GM18508 (cell line): ENCODE measurements at regions not wholly inside any gene's neighbourhood (a gene's known extent, or its start where the extent isn't known, plus 50 kb on each side); places are given as distances from the start of the nearest gene placed in this dataset.

Experiments
- ATAC-seq: cut with Tn5 transposase; IDR thresholded peaks from one replicate; pipeline ENCODE4 v1.9.1; 2021; ENCODE audit warnings: moderate number of reproducible peaks; ENCODE audit not compliant: insufficient read depth, unreplicated experiment

DNA sequence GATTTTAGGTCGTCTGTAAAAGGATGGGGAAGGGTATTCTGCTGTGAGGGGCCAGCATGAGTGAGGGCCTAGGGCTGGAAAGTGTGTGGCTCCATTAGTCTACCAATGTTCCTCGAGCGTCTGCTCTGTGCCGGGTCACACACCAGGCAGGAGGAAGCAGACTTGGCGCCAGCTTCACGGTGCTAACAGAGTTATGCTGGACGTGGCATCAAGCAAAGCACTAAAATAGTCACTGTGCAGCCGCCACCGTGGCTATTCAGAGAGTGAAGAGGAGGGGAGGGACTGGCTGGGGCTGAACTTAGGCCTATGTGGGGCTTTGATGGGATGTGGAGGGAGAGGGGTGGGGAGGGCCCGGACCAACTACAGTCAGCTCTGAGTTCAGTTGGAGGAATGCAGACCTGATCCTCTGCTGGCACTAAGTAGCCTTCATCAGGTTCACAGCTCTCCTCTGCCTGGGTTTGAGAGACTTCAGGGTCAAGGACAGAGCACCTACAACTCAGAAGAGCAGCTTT lies 83.9 kb upstream of the MSX1 start:
- ATAC-seq = no peak

DNA sequence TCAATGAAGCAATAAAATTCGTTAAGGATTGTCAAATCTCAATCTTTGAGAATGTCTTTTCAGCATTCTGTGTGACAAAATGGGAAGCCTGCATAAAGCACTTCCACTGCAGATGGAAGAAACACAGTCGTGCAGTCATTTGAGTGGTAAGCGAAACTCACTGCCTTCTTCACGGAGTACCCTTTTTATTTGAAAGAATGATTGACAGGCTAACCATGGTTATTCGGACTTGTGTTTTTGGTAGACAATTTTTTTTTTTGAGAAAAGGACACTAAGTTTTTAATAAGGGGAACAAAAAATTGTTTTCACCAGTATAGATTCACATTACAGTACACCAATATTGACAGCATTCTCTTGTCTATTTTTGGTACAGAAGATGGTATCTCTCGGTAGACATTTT lies 86.9 kb upstream of the MSX1 start:
- ATAC-seq = no peak

DNA sequence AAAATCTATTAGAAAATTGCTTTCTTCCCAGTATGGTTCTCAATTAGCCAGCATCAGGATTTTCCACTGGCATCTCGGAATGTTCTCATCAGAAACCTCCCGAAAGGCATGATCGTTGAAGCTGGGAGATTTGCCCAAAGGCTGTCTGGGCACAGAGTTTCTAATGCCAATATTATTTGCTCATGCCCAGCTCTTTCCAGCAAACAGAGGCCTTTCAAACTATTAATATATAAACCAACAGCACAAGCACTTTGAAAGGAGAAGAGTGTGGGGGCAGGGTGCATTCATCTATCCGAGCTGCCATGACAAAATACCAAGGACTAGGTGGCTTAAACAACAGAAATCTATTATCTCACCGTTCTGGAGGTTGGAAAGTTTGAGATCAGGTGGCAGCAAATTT lies 88.3 kb upstream of the MSX1 start:
- ATAC-seq = no peak

DNA sequence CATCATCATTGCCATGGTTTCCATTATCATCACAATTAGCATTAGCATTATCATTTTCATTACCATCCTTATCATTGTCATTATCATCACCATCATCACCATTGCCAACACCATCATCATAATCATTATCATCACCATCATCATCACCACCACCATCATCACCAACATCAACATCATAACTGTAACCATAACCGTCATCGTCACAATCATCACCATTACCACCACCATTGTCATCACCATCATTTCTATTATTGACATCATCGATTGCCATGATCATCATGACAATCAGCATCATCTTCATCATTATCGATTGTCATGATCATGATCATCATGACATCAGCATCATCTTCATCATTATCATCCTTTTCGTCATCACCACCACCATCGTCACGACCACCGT lies 88.9 kb upstream of the MSX1 start:
- ATAC-seq = no peak

DNA sequence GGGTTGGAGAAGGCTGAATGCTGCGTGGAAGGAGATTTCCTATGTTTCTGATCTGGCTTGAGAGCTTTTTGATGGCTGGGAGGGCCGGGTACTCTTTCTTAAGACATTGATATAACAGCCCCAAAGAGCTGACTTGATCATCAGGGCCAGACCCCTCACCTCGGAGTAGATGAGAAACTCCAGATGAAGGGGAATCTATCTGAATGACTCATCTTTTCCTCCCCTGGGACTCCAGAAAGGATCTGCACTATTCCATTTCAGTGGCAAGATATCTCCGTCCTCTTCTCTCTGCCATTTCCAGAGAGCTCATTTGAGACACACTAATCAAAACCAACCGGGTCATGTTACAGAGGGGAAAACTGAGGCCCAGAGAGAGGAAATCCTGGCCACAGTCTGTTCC lies 92.9 kb upstream of the MSX1 start:
- no peak for ATAC-seq

DNA sequence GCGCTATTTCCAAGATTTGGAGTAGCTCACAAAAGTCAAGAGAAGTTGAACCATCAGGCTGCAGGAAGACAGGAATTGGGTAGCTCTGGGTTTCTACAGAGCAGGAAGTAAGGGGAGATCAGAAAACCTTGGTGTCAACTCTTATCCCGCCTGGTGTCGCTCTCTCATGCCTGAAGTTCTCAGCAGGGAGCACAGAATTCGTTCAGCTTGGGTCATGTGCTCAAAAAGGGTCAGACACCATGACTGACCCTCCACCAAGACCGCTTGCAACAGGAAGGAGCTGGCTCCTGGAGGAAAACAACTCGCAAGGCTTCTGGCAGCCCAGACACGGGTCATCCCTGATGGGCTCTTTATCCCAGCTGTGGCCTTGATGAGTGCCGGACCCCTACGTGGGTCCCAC lies 93.7 kb upstream of the MSX1 start:
- no peak for ATAC-seq

DNA sequence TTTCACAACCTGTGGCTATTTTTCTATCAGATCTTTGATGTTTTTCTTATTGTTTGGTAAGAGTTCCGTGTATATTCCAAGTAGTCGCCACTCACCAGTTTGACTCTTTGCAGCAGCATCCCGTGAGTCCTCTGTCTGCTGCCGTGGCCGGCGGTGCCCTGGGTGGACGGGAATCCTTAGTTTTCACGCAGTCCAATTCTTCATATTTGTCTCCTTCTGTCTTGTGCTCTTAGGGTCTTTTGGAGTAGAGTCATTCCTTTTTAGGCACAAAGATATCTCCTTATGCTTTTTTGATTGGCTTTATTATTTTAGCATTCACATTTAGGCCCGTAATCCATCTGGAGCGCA lies 94.9 kb upstream of the MSX1 start:
- no peak for ATAC-seq

DNA sequence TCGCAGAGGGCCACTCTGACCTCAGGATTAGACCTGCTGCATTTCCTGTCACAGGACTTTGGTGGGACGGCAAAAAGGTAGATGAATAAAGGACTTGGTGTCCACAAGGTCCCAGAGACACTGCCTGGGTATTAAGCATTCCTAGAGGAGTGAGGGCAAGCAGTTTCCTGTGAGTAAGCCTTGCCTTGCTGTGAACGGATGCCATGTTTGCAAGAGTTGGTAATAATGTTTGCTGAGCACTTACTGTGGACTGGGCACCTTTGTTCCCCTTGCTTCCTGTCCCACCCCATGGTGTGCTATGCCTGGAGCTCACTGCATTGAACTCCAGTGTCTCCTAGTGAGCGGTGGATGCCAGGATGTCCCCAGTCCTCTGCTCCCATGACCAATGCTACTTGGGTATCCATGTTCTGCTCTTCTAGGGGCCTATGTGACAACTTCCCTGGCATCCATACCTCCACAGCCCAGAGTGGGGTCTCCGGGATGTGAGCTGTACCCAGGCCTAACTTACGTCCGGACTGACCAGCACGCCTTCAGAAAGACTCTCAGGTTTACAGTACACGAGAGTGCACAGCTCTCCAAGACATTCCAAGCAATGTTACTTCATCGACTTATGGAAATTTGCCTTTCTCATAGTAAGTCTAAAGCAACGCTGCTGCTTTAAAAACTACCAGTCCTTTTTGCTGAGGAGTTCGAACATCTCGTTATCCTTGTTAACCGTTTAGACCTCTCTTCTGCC lies 95.5 kb upstream of the MSX1 start:
- ATAC-seq = no peak

DNA sequence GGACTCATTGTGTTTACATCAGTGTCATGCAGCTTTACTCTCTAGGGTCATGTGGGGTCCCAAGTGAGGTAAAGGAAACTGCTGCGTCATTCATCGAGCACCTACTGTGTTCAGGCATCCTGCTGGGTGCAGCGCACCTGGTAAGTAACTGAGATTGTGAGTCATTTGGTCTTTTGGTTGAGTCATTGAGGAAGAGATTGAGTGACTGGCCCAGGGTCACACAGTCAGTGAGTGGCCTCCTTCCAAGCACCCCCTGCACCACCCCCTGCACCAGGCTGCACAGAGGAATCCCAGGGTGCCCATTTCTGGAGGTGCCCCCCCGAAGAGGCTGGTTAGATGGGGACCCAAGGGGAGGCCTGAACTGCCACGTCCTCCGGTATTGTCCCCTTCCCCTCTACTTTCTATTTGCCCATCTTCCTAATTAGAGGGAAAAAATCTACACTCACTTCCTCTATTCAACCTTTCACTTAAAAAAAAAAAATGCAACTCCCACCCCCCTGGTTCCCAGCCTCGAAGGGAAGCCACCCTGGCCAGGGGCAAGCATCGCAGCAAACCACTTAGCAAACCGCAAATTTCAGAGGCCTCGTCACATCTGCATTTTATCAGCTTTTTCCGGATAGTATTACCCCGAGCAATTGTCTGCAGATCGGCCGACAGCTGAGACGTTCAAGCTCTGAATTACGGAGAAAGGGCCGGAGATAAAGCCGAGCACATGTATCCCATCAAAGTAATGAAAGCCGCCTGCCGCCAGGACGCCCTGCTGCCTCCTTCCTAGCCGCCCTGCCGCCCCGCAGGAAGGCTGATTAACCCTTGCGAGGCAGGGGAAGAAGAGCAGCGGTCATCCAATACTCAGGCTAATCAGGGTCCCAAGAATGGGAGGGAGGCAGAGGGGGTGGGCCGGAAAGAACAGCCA lies 96.3 kb upstream of the MSX1 start:
- peak; percentile 92 for ATAC-seq

DNA sequence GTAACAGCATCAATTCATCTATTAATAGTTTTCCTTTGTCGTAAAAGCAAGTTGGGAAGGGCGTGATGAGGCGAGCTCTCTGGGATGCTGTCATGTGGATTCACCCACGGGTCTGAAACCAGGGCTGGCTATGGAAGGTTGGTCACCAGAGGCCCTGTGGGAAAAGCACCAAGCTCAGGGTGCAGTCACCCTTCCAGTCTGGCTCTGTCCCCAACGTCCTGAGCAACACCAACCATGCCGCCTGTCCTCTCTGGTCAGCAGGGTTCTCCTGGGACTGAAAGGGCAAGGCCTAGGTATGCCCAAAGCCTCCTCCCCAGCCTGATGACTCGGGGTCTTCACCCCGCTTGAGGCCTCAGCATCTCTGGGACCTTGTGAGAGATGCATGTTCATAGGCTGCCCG lies 97.2 kb upstream of the MSX1 start:
- no peak for ATAC-seq

DNA sequence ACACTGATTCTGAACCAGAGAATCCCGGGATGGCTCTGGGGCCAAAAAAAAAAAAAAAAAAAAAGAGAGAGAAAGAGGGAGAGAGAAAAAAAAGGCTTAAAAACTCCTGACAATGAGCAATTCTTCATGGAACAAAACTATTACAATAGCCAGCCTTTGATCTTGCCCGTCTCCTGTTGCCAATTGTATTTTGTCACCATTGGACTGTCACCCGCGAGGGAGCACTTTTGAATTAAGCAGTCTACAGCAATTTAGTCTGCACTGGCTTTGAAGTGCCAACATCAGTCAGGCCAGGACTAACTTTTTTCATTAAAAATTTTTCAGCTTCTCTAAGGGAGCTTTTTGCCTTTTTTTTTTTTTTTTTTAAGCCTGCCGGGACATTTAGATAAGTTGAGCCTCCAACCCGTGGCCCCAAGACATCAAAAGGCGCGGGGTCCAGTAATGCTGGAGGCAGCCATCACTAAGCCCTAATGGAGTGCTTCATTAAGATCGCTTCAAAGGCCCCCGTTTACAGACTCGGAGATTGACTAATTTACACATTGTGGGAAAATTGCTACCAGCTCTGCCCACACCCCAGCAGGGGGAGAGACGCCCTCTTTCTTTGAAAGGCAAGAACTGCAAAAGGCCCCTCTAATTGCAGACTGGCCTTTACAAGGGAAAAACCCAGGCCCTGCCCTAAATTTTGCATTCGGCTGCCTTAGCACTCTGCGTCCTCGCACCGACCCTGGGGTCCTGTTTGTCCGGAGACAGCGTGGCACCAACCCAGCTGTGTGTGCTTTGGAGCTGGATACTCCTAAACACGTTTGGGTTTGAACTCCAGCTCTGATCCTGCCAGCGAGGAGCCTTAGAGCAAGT lies 98.1 kb upstream of the MSX1 start:
- no peak for ATAC-seq

DNA sequence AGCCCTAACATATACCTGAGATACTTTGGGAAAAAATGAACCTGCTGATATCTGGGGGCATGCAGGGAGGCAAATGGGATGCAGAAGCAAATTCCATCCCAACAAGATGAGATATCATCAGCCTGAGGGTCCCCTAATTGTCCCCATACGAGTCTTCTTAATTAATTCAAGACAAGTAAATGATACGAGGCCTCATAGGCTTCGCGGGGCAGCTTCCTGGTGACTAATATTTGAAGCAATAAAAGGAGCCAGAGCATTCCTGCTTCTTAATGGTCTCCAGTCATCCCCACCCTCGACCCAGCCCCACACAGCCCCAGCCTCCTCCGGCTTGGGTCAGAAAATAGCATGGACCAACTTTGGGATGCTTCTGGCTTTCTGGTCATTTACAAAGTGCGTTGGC lies 99.6 kb upstream of the MSX1 start:
- no peak for ATAC-seq

DNA sequence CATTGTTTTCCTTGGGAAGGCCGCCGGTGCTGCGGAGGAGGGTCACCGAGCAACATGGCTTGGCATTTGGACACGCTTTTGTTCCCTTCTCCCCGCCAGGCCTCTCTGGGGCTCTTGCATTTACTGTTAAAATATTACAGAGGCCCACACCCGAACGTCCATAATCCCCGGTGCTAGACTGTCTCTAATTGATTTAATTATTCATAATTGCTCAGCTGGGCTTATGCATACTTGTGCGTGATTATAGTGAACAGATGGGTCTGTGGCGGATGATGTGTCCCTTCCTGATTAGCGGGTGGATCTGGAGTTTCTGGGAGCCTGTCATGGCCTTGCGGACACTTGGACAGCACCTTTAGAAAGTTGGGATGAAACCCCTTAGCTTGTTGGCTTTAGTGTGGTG lies 100.2 kb upstream of the MSX1 start:
- ATAC-seq = no peak

DNA sequence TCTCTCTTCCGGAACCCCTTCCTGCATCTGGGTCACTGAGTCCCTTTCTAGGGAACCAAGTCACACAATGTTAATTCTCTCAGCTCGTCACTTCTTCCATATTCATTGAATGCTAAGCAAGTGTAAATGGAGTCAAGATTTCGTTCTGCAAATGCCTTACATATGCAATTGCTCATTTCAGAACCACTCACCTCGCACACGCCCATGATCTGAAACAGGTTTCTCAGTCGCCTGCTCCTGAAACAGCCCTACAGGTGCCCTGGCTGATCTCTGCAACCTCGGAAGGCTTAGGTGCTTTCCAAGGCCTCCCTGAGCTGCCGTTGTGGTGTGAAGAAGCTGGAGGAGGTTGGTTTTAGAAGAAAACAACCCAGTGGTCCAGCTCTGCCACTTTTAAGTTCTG lies 100.8 kb upstream of the MSX1 start:
- ATAC-seq = peak; percentile 29

DNA sequence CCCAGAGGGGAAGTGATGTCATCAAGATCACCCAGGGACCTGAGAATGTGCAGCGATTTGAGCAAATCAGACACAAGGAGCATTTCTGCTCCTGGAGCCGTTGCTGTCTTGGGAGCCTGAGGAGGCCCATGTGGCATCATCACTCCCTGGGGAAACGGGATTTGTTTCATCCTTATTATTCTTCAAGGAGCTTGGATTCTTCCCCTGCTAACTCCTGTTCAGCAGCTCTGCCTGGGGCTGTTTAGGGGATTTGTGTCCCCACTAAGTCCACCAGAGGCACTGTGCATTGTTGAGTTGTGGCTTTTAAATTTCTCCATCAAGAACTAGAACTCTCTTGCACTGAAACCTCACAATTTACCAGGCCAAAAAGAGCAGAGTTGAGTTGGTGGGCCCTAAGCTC lies 104.2 kb upstream of the MSX1 start:
- no peak for ATAC-seq

DNA sequence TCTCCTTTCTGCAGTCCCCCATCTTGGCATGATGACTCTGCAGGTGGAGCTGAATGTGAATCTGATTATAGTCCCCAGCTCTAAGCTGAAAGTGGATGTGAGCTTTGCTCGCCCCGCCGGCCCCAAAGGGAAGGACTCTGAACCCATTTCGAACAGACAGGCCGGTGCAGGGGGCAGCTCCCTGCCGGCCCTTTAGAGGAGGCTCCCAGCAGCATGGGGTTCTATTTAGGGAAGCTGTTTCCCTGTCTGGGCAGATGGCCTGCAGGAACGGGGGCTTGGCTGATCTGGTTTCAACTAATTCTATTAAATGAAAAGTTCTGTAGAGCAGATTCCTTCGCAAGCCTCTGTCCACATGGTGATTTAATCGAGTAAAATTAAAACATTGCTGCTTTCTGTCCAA lies 104.8 kb upstream of the MSX1 start:
- no peak for ATAC-seq

DNA sequence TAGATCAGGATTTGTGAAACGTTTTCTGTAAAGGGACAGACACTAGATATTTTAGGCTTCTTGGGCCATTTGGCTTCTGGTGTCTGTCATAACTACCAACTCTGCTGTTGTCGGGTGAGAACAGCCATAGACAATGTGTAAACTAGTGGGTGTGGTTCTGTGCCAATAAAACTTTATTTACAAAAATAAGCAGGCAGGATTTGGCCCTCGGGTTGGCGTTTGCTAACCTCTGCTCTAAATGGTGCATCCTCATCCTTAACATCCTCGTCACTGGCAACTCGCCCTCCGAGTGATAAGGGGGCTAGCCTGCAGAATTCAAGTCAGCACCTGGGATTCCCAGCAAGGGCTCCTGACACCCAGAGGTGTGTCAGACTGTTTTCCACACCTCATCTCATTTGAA lies 105.8 kb upstream of the MSX1 start:
- ATAC-seq = no peak

DNA sequence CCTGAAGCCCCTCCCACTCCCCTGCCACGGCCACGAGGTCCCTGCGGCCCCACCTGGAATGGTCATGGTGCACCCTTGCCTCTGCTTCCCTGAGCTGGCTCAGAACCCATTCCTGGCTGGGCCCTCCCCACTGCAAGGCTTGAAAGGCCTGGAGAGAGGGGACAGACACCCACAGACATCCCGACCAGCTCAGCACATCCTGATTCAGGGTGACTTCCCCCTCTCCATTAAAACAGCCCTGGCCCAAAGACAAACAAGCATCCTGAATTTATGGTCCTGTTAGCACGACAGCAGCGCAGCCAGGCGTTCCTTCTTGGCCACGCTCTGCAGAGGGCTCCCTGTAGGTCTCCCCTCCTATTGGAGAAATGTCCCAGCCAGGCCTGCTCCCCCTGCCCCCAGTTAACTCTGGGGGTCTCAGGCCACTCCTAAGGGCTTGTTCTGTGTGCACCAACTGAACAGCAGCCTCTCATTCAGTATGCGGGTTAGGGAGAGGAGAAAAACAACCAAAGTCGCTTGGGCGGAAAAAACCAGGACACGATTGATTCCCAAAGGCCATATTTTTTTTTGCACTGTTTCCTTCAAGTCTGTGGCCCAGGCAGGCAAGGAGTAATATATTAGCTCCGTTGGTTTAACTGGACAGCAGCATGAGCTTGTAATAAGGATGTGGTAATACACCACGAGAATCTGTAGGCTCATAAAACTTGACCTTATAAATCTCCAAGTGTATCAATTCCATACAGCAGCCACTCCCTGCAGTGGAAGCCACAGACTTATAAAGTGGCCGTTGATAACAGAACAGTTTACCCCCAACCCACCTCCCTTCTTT lies 106.7 kb upstream of the MSX1 start:
- no peak for ATAC-seq

DNA sequence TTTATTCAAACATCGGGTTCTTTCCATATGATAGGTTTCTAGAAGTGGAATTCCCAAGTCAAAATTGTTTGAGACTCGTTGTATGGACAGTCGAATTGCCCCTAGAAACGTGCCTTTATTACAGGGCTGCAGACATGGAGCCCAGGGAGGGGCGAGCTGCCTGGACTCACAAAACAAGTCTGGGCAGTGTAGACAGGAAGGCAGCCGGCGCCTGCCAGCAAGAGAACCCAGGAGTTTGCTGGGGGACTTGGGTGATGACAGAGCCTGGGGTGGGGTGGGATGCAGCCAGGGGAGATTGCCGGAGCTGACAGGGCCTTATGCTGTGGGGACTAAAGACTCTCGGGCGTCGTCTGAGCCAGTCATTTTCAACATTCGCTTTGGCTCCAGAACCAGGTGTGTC lies 107.4 kb upstream of the MSX1 start:
- ATAC-seq = no peak

DNA sequence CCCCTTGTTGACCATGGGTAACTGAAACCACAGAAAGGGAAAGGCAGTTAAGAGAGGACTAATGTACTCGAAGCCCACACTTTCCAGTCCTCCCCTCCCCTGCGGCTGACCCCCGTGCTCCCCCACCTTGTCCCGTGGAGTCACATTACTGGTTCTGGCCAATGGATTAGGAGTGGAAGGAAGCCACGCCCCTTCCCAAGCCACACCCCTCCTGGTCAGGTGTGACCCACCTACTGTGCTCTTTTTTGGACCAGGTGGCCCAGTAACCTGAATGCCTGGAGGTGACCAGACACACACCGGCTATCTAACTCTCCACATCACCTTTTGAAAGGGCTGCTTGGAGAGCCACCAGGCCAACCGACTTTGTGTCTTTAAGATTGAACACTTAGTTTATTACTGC lies 109.3 kb upstream of the MSX1 start:
- no peak for ATAC-seq
